ENCODE measurements at regions not wholly inside any gene's neighbourhood (a gene's known extent, or its start where the extent isn't known, plus 50 kb on each side); places are given as distances from the start of the nearest gene placed in this dataset.

- TF ChIP-seq, protein P1, sequence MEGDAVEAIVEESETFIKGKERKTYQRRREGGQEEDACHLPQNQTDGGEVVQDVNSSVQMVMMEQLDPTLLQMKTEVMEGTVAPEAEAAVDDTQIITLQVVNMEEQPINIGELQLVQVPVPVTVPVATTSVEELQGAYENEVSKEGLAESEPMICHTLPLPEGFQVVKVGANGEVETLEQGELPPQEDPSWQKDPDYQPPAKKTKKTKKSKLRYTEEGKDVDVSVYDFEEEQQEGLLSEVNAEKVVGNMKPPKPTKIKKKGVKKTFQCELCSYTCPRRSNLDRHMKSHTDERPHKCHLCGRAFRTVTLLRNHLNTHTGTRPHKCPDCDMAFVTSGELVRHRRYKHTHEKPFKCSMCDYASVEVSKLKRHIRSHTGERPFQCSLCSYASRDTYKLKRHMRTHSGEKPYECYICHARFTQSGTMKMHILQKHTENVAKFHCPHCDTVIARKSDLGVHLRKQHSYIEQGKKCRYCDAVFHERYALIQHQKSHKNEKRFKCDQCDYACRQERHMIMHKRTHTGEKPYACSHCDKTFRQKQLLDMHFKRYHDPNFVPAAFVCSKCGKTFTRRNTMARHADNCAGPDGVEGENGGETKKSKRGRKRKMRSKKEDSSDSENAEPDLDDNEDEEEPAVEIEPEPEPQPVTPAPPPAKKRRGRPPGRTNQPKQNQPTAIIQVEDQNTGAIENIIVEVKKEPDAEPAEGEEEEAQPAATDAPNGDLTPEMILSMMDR (IDR thresholded peaks at IDR 0.05) = no peak
- TF ChIP-seq POLR2A (IDR thresholded peaks at IDR 0.05) = no peak
These were observed 236.5 kb downstream of the DSEL start for GRCh38 chr18:67279988-67280387.
